Endothelial cell (in vitro differentiated cells): ENCODE measurements at regions not wholly inside any gene's neighbourhood (a gene's known extent, or its start where the extent isn't known, plus 50 kb on each side); places are given as distances from the start of the nearest gene placed in this dataset.

ENCODE experiments used
- DNase-seq: peaks from one replicate; pipeline ENCODE4 v3.0.0; 2021; ENCODE audit warnings: low spot score
- H3K27ac Mint-ChIP-seq: one replicate; pipeline ENCODE4 v1.8.0; 2021; ENCODE audit warnings: mixed read lengths, inconsistent platforms; ENCODE audit not compliant: unreplicated experiment
- H3K27me3 Mint-ChIP-seq: one replicate; pipeline ENCODE4 v1.8.0; 2021; ENCODE audit warnings: mild to moderate bottlenecking, moderate library complexity, mixed read lengths, inconsistent platforms; ENCODE audit not compliant: unreplicated experiment
- H3K36me3 Mint-ChIP-seq: one replicate; pipeline ENCODE4 v1.8.0; 2021; ENCODE audit warnings: mild to moderate bottlenecking, low read depth, mixed read lengths, inconsistent platforms; ENCODE audit not compliant: unreplicated experiment
- H3K4me1 Mint-ChIP-seq: one replicate; pipeline ENCODE4 v1.8.0; 2021; ENCODE audit warnings: mild to moderate bottlenecking, mixed read lengths, inconsistent platforms; ENCODE audit not compliant: unreplicated experiment
- H3K4me3 Mint-ChIP-seq: one replicate; pipeline ENCODE4 v1.8.0; 2021; ENCODE audit warnings: mild to moderate bottlenecking, mixed read lengths, inconsistent platforms; ENCODE audit not compliant: unreplicated experiment
- H3K9me3 Mint-ChIP-seq: one replicate; pipeline ENCODE4 v1.8.0; 2021; ENCODE audit warnings: mixed read lengths, inconsistent platforms; ENCODE audit not compliant: unreplicated experiment
- CTCF ChIP-seq: fragments of 200-600 bp; sonication (generic); IDR thresholded peaks from one replicate; pipeline ENCODE4 v1.5.0; 2021; ENCODE audit warnings: antibody characterized with exemption; ENCODE audit not compliant: unreplicated experiment

GRCh38 chr2:128374001-128374710, 55.5 kb upstream of the HS6ST1 start:
- Mint-ChIP-seq H3K4me1 (peaks cover 13% of the 10 kb centered on the region), H3K9me3 (no peaks in the 10 kb centered on the region), H3K27me3 (peaks cover 7% of the 10 kb centered on the region), H3K27ac (no peak overlapping the region), H3K4me3 (no peak overlapping the region), H3K36me3 (no peaks in the 10 kb centered on the region)
- DNase-seq: no peak
- TF ChIP-seq CTCF: no peak

DNA sequence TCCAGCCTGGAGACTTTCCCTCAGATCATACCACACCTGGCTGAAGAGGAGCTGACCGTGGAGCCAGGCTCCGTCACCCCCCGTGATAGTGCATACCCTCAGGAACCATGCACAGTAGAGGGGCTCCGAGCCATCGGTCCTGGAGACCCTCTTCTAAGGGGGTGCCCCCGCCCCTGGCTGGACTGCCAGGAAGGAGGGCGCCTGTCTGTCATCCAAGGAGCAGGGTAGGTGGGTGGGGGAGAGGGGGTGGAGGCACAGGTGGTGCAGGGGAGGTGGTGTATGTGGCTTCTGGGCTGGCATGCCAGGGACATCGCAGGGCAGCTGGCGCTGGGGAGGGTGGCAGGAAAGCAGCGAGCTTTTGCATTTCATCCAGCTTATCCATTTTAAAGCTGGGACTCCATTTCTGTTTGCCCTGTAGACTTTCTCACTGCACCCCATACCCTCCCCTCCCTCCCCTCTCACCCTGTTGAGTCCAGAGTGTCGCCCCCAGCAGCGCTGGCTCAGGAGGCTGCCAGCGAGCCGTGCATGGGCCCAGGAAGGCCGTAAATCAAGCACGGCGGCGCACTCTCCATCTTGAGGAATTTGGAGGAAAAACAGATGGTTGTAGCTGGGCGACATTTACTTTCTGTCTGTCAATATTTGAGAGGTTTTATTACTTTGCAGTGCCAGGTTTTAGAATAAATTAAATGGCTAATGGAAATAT, 56.2 kb upstream of the HS6ST1 start:
- Mint-ChIP-seq H3K4me1 (peaks cover 8% of the 10 kb centered on the region), H3K27me3 (peaks cover 7% of the 10 kb centered on the region), H3K36me3 (no peaks in the 10 kb centered on the region), H3K4me3 (no peak overlapping the region), H3K9me3 (no peaks in the 10 kb centered on the region), H3K27ac (no peak overlapping the region)
- TF ChIP-seq CTCF: no peak
- DNase-seq: no peak

DNA sequence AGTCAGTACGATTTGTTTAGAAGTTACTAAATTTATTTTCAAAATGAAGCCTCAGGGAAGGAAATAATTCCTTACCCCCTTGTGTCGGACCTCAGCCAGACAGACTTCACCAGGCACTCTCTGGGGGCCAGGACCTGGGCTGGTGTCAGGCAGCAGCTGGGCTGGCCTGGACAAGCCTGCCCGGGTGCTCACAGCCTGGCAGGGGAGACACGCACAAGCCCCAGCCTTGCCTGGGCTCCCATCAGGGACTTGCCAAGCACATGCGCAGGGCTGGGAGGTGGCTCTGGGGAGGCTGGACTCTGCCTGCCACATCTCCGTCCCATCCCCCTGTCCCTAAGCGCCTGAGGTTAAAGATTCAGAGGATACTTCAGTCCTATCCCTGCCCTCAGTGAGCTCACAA, 56.8 kb upstream of the HS6ST1 start:
- Mint-ChIP-seq H3K27me3 (peaks cover 7% of the 10 kb centered on the region), H3K27ac (no peak overlapping the region), H3K36me3 (no peaks in the 10 kb centered on the region), H3K4me1 (peaks cover 8% of the 10 kb centered on the region), H3K4me3 (no peak overlapping the region), H3K9me3 (no peaks in the 10 kb centered on the region)
- no peak for TF ChIP-seq CTCF
- DNase-seq: no peak

DNA sequence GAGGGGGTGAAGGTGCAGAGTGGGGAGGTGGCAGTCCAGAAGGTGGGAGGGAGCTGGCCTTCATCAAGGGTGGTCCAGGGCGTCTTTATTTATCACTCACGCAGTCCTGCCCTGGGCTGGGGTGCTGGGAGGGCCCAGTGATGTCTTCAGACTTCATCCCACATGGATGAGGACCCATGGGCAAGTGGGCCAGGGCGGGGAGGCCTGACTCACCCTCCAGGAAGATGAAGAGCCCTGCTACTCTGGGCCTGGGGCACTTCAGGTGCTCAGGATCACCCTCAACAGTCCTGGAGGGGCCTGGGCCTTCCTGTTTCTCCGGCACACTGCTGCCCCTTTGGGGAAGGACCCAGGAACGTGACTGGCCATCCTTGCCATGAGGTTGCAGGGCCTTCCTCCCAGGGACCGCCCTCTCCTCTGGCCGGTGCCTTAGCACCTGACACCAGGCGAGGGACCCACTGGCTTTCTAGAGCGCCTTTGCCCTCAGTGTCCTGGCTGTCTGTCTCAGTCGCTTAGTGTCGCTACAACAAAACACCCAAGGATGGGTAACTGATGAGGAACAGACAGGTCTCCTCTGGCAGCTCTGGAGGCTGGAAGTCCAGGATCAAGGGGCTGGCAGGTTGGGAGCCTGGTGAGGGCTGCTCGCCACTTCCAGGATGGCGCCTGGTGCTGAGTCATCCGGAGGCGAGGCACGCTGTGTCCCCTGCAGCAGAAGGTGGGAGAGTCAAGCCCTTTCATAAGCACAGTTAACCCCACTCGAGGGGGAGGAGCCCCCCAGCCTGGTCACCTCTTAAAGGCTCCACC, 57.8 kb upstream of the HS6ST1 start:
- TF ChIP-seq CTCF: no peak
- H3K27me3 Mint-ChIP-seq: peaks cover 7% of the 10 kb centered on the region
- H3K4me1 Mint-ChIP-seq: peaks cover 8% of the 10 kb centered on the region
- DNase-seq: no peak
- H3K36me3 Mint-ChIP-seq: no peaks in the 10 kb centered on the region
- no peaks in the 10 kb centered on the region for H3K9me3 Mint-ChIP-seq
- H3K27ac Mint-ChIP-seq: no peak overlapping the region
- H3K4me3 Mint-ChIP-seq: no peak overlapping the region
